ENCODE measurements at regions not wholly inside any gene's neighbourhood (a gene's known extent, or its start where the extent isn't known, plus 50 kb on each side); places are given as distances from the start of the nearest gene placed in this dataset.
"Not testable (repeated sequence)": the region's sequence is repeated elsewhere in the genome, so short reads cannot be mapped to it uniquely, and the experiment has no call there.

DNA sequence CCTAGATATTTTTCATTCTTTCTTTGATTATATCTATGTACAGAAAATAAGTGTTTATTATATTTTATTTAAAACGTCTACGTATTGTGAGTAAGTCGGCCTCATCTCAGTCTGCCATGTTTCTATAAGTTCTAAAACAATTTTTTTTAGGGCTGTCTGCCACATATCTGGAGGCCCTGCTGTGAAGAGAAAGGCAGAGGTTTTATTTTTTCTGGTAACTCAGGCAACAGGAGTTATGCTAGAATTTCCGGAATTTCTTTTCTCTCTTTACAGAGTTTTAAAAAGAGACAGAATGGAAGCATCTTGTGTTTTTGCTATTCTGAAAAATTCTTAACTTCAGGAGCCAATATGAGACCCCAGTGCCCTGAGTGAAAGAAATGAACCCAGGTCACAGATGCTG, 1124.0 kb upstream of the TENM3 start:
- Histone ChIP-seq H3K9me3 (no peaks in the 10 kb centered on the region), H3K36me3 (ENCODE audit: control insufficient read depth, insufficient read depth, low read length) (no peaks in the 10 kb centered on the region), H3K4me1 (no peaks in the 10 kb centered on the region), H3K4me3 (ENCODE audit: low read depth, low read length) (no peak overlapping the region), H3K27me3 (replicated peaks; ENCODE audit: control insufficient read depth, insufficient read depth, low read length) (no peaks in the 10 kb centered on the region)
- ChIA-PET CTCF (no interaction called here), POLR2A (no interaction called here)
- TF ChIP-seq CTCF (IDR thresholded peaks at IDR 0.05; ENCODE audit: insufficient read depth in 1 of 2, low read depth in 1 of 2, low read length in 1 of 2, severe bottlenecking in 1 of 2, unreplicated experiment in 1 of 2) = no peak
- intact Hi-C loops (cut with micrococcal nuclease; ENCODE audit: unreplicated experiment) = no loop called here
- Mint-ChIP-seq H3K4me1 (ENCODE audit: low read depth, unreplicated experiment) (no peaks in the 10 kb centered on the region), H3K4me3 (ENCODE audit: unreplicated experiment) (no peak overlapping the region), H3K36me3 (ENCODE audit: insufficient read depth, unreplicated experiment) (no peaks in the 10 kb centered on the region), H3K27ac (ENCODE audit: unreplicated experiment) (no peak overlapping the region), H3K9me3 (ENCODE audit: unreplicated experiment) (no peaks in the 10 kb centered on the region), H3K27me3 (ENCODE audit: insufficient read depth, unreplicated experiment) (peaks cover 4% of the 10 kb centered on the region)
- no TSS peak for BruUV-seq (replicated peaks)
- DNase-seq = no peak

DNA sequence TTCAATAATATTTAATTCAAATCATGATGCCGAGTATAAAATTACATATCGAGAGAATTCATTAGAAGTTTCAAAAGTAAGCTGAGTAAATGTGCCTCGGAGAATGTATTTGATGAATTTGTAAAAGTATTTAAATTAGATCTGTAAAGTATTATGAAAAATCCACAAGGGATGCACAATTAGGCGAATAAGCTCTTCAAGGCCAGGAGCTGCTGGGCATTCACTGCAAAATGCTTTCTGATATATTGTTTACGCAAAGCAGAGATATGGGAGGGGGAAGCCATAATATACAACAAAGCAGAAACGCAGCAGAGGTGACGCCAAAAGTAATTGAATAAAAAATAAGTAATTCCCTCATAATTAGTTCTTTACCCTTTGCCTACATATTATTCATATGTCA, 1121.5 kb upstream of the TENM3 start:
- no peaks in the 10 kb centered on the region for H3K9me3 ChIP-seq
- no TSS peak for BruUV-seq (replicated peaks)
- ChIA-PET POLR2A (no interaction called here), CTCF (no interaction called here)
- H3K4me1 Mint-ChIP-seq (ENCODE audit: low read depth, unreplicated experiment) = no peaks in the 10 kb centered on the region
- H3K4me3 ChIP-seq (ENCODE audit: low read depth, low read length) = no peak overlapping the region
- H3K4me1 ChIP-seq = no peaks in the 10 kb centered on the region
- TF ChIP-seq CTCF (IDR thresholded peaks at IDR 0.05; ENCODE audit: insufficient read depth in 1 of 2, low read depth in 1 of 2, low read length in 1 of 2, severe bottlenecking in 1 of 2, unreplicated experiment in 1 of 2) = no peak
- no peaks in the 10 kb centered on the region for H3K36me3 Mint-ChIP-seq (ENCODE audit: insufficient read depth, unreplicated experiment)
- no peak overlapping the region for H3K27ac Mint-ChIP-seq (ENCODE audit: unreplicated experiment)
- H3K27me3 ChIP-seq (replicated peaks; ENCODE audit: control insufficient read depth, insufficient read depth, low read length) = no peaks in the 10 kb centered on the region
- no peak overlapping the region for H3K4me3 Mint-ChIP-seq (ENCODE audit: unreplicated experiment)
- DNase-seq = no peak
- no peaks in the 10 kb centered on the region for H3K36me3 ChIP-seq (ENCODE audit: control insufficient read depth, insufficient read depth, low read length)
- intact Hi-C loops (cut with micrococcal nuclease; ENCODE audit: unreplicated experiment) = no loop called here
- peaks cover 1% of the 10 kb centered on the region for H3K9me3 Mint-ChIP-seq (ENCODE audit: unreplicated experiment)
- H3K27me3 Mint-ChIP-seq (ENCODE audit: insufficient read depth, unreplicated experiment) = peaks cover 4% of the 10 kb centered on the region

DNA sequence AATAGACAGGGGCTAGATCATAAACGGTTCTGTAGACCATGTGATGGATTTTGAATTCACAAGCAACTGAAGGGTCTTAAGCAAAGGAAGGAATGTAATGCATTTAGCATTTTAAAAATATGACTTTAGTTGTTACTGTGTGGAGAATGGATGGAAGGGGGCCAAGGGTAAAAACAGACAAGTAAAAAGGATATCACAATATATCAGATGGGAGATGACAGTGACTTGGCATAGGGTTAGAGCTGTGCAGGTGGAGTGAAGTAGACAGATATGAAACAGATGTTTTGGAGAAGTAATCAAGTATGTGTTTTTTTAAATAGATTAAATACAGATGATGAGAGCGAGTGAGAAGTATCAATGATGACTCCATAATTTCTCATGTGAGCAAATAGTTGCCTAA, 1116.0 kb upstream of the TENM3 start:
- H3K4me3 Mint-ChIP-seq (ENCODE audit: unreplicated experiment) = no peak overlapping the region
- no TSS peak for BruUV-seq (replicated peaks)
- H3K27me3 ChIP-seq (replicated peaks; ENCODE audit: control insufficient read depth, insufficient read depth, low read length) = no peaks in the 10 kb centered on the region
- H3K36me3 ChIP-seq (ENCODE audit: control insufficient read depth, insufficient read depth, low read length) = no peaks in the 10 kb centered on the region
- ChIA-PET POLR2A (no interaction called here), CTCF (interaction anchor here (0.5 kb wide), 1 partner anchor 526 kb away, joined by 4 read pairs; no protein-coding TSS in a partner anchor)
- H3K27me3 Mint-ChIP-seq (ENCODE audit: insufficient read depth, unreplicated experiment) = no peaks in the 10 kb centered on the region
- H3K27ac Mint-ChIP-seq (ENCODE audit: unreplicated experiment) = no peak overlapping the region
- no peaks in the 10 kb centered on the region for H3K9me3 ChIP-seq
- no peak for TF ChIP-seq CTCF (IDR thresholded peaks at IDR 0.05; ENCODE audit: insufficient read depth in 1 of 2, low read depth in 1 of 2, low read length in 1 of 2, severe bottlenecking in 1 of 2, unreplicated experiment in 1 of 2)
- no peaks in the 10 kb centered on the region for H3K4me1 Mint-ChIP-seq (ENCODE audit: low read depth, unreplicated experiment)
- no peak overlapping the region for H3K4me3 ChIP-seq (ENCODE audit: low read depth, low read length)
- DNase-seq = no peak
- no peaks in the 10 kb centered on the region for H3K36me3 Mint-ChIP-seq (ENCODE audit: insufficient read depth, unreplicated experiment)
- intact Hi-C loops (cut with micrococcal nuclease; ENCODE audit: unreplicated experiment) = no loop called here
- no peaks in the 10 kb centered on the region for H3K4me1 ChIP-seq
- H3K9me3 Mint-ChIP-seq (ENCODE audit: unreplicated experiment) = peaks cover 30% of the 10 kb centered on the region

DNA sequence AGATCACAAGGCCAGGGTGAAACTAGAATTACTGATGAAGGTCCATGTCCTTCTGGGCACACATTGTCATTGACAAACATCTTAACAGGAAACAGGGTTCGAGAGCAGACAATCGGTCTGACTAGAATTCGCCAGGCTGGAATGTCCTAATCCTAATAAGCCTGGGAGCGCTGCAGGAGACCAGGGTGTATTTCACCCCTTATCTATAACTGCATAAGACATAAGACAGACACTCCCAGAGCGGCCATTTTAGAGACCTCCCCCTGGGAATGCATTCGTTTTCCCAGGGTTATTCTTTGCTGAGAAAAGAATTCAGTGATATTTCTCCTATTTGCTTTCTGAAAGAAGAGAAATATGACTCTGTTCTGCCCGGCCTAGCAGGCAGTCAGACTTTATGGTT, 1112.9 kb upstream of the TENM3 start:
- H3K4me3 Mint-ChIP-seq (ENCODE audit: unreplicated experiment); H3K36me3 Mint-ChIP-seq (ENCODE audit: insufficient read depth, unreplicated experiment); CTCF ChIA-PET; H3K4me1 Mint-ChIP-seq (ENCODE audit: low read depth, unreplicated experiment); BruUV-seq (replicated peaks); DNase-seq; H3K4me1 ChIP-seq; H3K27ac Mint-ChIP-seq (ENCODE audit: unreplicated experiment); H3K4me3 ChIP-seq (ENCODE audit: low read depth, low read length); intact Hi-C loops (cut with micrococcal nuclease; ENCODE audit: unreplicated experiment); H3K9me3 ChIP-seq; H3K27me3 ChIP-seq (replicated peaks; ENCODE audit: control insufficient read depth, insufficient read depth, low read length); POLR2A ChIA-PET; H3K27me3 Mint-ChIP-seq (ENCODE audit: insufficient read depth, unreplicated experiment); H3K36me3 ChIP-seq (ENCODE audit: control insufficient read depth, insufficient read depth, low read length): not testable (repeated sequence)
- H3K9me3 Mint-ChIP-seq (ENCODE audit: unreplicated experiment) = peaks cover 30% of the 10 kb centered on the region

Data from Caco-2 (cell line).